ENCODE measurements at regions not wholly inside any gene's neighbourhood (a gene's known extent, or its start where the extent isn't known, plus 50 kb on each side); places are given as distances from the start of the nearest gene placed in this dataset.

DNA sequence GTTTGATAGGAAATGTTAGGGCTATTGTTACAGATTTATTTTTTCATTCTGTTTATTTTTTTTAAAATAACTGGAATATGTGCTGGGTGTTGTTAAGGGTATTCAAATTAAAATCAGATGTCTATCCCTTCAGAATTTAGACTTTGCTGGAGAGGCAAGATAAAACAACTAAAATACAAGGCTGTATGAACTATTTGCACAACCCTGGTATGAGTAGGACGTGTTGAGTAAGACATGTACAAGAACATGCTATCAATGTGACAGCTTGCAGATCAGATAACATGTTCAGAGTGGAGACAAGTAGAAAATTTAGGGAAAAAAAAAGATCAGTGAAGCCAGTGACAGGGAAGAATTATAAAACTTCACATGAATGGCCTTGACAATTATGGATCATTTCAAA is 853.5 kb downstream of the METTL15 start:
- no peak overlapping the region for H2AFZ ChIP-seq
- no peak overlapping the region for H3K27ac ChIP-seq
- H3K79me2 ChIP-seq: no peaks in the 10 kb centered on the region
- H3K9me3 ChIP-seq (ENCODE audit: control insufficient read depth, low read length): no peaks in the 10 kb centered on the region
- no peaks in the 10 kb centered on the region for H3K27me3 ChIP-seq (ENCODE audit: control insufficient read depth, insufficient read depth, low read length)
- no peaks in the 10 kb centered on the region for H3K4me1 ChIP-seq
- no peak overlapping the region for H3K4me2 ChIP-seq (ENCODE audit: low read length)
- no peak overlapping the region for H3K4me3 ChIP-seq (ENCODE audit: low read depth, low read length)
- H3K9ac ChIP-seq: no peak overlapping the region
- TF ChIP-seq, protein P1, sequence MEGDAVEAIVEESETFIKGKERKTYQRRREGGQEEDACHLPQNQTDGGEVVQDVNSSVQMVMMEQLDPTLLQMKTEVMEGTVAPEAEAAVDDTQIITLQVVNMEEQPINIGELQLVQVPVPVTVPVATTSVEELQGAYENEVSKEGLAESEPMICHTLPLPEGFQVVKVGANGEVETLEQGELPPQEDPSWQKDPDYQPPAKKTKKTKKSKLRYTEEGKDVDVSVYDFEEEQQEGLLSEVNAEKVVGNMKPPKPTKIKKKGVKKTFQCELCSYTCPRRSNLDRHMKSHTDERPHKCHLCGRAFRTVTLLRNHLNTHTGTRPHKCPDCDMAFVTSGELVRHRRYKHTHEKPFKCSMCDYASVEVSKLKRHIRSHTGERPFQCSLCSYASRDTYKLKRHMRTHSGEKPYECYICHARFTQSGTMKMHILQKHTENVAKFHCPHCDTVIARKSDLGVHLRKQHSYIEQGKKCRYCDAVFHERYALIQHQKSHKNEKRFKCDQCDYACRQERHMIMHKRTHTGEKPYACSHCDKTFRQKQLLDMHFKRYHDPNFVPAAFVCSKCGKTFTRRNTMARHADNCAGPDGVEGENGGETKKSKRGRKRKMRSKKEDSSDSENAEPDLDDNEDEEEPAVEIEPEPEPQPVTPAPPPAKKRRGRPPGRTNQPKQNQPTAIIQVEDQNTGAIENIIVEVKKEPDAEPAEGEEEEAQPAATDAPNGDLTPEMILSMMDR (IDR thresholded peaks at IDR 0.05): no peak
- H3K36me3 ChIP-seq (ENCODE audit: control insufficient read depth, insufficient read depth, low read length): no peaks in the 10 kb centered on the region

DNA sequence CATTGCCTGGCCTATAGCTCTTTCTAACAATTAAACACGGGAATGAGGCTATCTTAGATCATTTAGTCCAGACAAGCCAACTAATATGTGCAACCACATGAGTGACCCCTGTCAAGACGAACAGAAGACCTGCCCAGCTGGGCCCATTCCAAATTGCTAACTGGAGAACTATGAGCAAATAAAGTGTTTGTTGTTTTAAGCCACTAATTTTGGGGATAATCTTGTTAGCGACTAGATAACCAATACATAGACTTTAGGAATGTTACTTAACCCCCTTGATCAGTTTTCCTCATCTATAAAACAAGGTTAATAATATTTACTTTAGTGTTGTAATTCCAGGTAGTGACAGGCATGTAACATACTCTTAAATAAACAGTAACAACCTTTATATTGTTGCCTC is 848.3 kb downstream of the METTL15 start:
- Histone ChIP-seq H3K9me3 (ENCODE audit: control insufficient read depth, low read length) (no peaks in the 10 kb centered on the region), H3K4me1 (no peaks in the 10 kb centered on the region), H2AFZ (no peak overlapping the region), H3K36me3 (ENCODE audit: control insufficient read depth, insufficient read depth, low read length) (no peaks in the 10 kb centered on the region), H3K27me3 (ENCODE audit: control insufficient read depth, insufficient read depth, low read length) (no peaks in the 10 kb centered on the region), H3K79me2 (no peaks in the 10 kb centered on the region), H3K4me3 (ENCODE audit: low read depth, low read length) (no peak overlapping the region), H3K9ac (no peak overlapping the region), H3K27ac (no peak overlapping the region), H3K4me2 (ENCODE audit: low read length) (no peak overlapping the region)
- TF ChIP-seq, protein P1 (IDR thresholded peaks at IDR 0.05): no peak

GRCh38 chr11:28951191-28951590 is 843.0 kb downstream of the METTL15 start:
- H3K36me3 ChIP-seq (ENCODE audit: control insufficient read depth, insufficient read depth, low read length): no peaks in the 10 kb centered on the region
- H3K27ac ChIP-seq: no peak overlapping the region
- TF ChIP-seq, protein P1 (IDR thresholded peaks at IDR 0.05): no peak
- H3K9ac ChIP-seq: no peak overlapping the region
- no peaks in the 10 kb centered on the region for H3K79me2 ChIP-seq
- H3K4me1 ChIP-seq: no peaks in the 10 kb centered on the region
- H3K27me3 ChIP-seq (ENCODE audit: control insufficient read depth, insufficient read depth, low read length): no peaks in the 10 kb centered on the region
- H3K4me2 ChIP-seq (ENCODE audit: low read length): no peak overlapping the region
- H3K4me3 ChIP-seq (ENCODE audit: low read depth, low read length): no peak overlapping the region
- no peak overlapping the region for H2AFZ ChIP-seq
- H3K9me3 ChIP-seq (ENCODE audit: control insufficient read depth, low read length): no peaks in the 10 kb centered on the region

DNA sequence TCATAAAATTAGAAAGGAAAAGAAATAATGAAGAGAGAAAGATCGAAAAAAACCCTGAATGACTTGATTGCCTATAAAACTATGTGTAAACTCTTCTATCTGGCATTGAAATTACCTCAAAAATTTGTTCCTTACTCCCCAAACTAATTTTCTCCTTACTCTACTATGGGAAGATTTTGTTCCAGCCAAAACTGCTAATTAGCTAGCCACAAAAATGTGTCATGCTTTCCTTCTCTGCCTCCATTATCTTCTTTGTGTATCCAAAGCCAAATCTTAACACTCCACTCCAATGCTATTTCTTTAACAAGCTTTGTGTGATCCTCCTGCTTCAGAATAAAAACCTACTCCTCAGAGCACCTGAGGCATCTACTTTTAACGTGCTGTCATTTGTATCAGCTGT is 831.2 kb downstream of the METTL15 start:
- no peak overlapping the region for H2AFZ ChIP-seq
- no peaks in the 10 kb centered on the region for H3K9me3 ChIP-seq (ENCODE audit: control insufficient read depth, low read length)
- H3K79me2 ChIP-seq: no peaks in the 10 kb centered on the region
- H3K4me1 ChIP-seq: no peaks in the 10 kb centered on the region
- H3K4me3 ChIP-seq (ENCODE audit: low read depth, low read length): no peak overlapping the region
- TF ChIP-seq, protein P1 (IDR thresholded peaks at IDR 0.05): no peak
- no peak overlapping the region for H3K9ac ChIP-seq
- no peak overlapping the region for H3K4me2 ChIP-seq (ENCODE audit: low read length)
- no peaks in the 10 kb centered on the region for H3K36me3 ChIP-seq (ENCODE audit: control insufficient read depth, insufficient read depth, low read length)
- no peak overlapping the region for H3K27ac ChIP-seq
- no peaks in the 10 kb centered on the region for H3K27me3 ChIP-seq (ENCODE audit: control insufficient read depth, insufficient read depth, low read length)

- H3K4me2 ChIP-seq (ENCODE audit: low read length): no peak overlapping the region
- TF ChIP-seq, protein P1 (IDR thresholded peaks at IDR 0.05): no peak
- H3K79me2 ChIP-seq: no peaks in the 10 kb centered on the region
- H3K9ac ChIP-seq: no peak overlapping the region
- H3K4me3 ChIP-seq (ENCODE audit: low read depth, low read length): no peak overlapping the region
- no peaks in the 10 kb centered on the region for H3K9me3 ChIP-seq (ENCODE audit: control insufficient read depth, low read length)
- H2AFZ ChIP-seq: no peak overlapping the region
- no peaks in the 10 kb centered on the region for H3K27me3 ChIP-seq (ENCODE audit: control insufficient read depth, insufficient read depth, low read length)
- H3K36me3 ChIP-seq (ENCODE audit: control insufficient read depth, insufficient read depth, low read length): no peaks in the 10 kb centered on the region
- H3K27ac ChIP-seq: no peak overlapping the region
- H3K4me1 ChIP-seq: no peaks in the 10 kb centered on the region
Observed at GRCh38 chr11:28938091-28938490, 829.9 kb downstream of the METTL15 start.

Data from parathyroid adenoma (tissue), 2 donors.